ENCODE measurements at regions not wholly inside any gene's neighbourhood (a gene's known extent, or its start where the extent isn't known, plus 50 kb on each side); places are given as distances from the start of the nearest gene placed in this dataset.
A peak's percentile ranks its signal among the peaks of the same experiment; 100 is the strongest.

DNA sequence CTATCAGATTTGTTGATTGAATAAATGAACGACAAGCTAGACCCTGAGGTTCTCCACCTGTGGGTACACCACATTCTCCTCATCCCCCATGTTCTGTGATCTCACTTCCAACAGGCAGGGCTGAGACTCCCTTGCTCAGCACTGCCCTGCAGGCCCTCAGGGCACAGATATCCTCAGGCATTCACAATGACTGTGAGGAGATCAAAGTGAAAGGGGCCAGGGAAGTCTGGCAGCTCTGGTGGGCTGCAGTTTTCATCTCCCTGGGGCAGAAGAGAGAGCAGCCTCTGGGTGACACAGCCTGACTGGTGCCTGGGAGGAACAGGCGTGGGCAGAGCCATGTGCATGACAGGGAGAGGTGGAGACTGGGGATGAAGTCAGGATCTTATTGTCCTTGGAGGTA lies 142.4 kb upstream of the C9orf72 start:
- Histone ChIP-seq H3K27me3 (peaks cover 0 to 18% (median 0%) of the 10 kb centered on the region in 4 donors), H3K4me3 (no peak overlapping the region), H3K4me1 (no peaks in the 10 kb centered on the region), H3K27ac (no peak overlapping the region), H3K36me3 (no peaks in the 10 kb centered on the region), H3K9me3 (no peaks in the 10 kb centered on the region)
- TF ChIP-seq POLR2A (IDR thresholded peaks at IDR 0.05) (no peak), CTCF (IDR thresholded peaks at IDR 0.05) (no peak)
- intact Hi-C loops (cut with DNase I), result no loop called here
- 50 to 80% methylated on average over 1 to 2 of the region's 2 CpGs for WGBS, 2 donors
- DNase-seq, result no peak

DNA sequence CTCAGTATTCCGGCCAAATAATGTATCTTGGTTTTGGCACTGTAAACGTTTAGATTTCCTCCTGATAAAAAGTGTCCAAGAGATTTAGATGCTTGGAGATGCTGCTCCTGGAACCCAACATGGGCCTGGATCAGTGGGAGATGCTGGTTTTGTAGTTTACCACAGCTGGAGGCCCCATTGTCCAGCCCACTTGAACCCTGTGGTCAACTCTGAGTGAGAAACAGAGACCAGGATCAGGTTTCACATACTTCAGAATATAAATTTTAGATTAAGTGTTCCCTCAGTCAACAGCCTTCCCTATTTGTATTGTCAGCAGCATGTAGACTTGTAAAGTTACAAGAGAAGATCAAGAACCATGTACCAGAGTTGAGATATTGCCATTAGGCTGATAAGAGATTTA lies 144.7 kb upstream of the C9orf72 start:
- 67 to 78% methylated on average over 2 of the region's 2 CpGs for WGBS, 2 donors
- DNase-seq, result no peak
- no peaks in the 10 kb centered on the region for H3K36me3 ChIP-seq
- no peak overlapping the region for H3K27ac ChIP-seq
- H3K4me3 ChIP-seq, result no peak overlapping the region
- H3K4me1 ChIP-seq, result no peaks in the 10 kb centered on the region
- H3K27me3 ChIP-seq, result peaks cover 0 to 9% (median 0%) of the 10 kb centered on the region in 4 donors
- intact Hi-C loops (cut with DNase I), result no loop called here
- H3K9me3 ChIP-seq, result no peaks in the 10 kb centered on the region
- no peak for TF ChIP-seq POLR2A (IDR thresholded peaks at IDR 0.05)
- no peak for TF ChIP-seq CTCF (IDR thresholded peaks at IDR 0.05)

DNA sequence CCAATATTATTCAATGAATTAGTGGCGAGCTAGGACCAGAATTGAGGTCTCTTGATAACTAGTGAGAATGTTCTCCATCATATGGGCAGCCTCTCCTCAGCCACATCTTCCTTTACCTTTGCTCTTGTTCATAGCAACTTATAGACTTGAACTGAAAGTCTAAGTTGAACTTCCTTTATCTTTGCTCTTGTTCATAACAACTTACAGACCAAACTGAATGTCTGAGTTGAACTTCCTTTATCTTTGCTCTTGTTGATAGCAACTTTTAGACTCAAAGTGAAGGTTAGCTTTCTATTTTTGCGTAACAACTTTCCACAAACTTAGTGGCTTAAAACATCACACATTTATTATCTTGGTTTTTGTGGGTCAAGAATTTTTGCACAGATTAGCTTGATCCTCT lies 146.4 kb upstream of the C9orf72 start:
- intact Hi-C loops (cut with DNase I), result no loop called here
- WGBS, 2 donors, result 85 to 91% methylated on average over 2 of the region's 2 CpGs

GRCh38 chr9:27722866-27723265 lies 149.6 kb upstream of the C9orf72 start:
- no peaks in the 10 kb centered on the region for H3K9me3 ChIP-seq
- intact Hi-C loops (cut with DNase I), result no loop called here
- H3K4me3 ChIP-seq, result no peak overlapping the region
- no peaks in the 10 kb centered on the region for H3K27me3 ChIP-seq
- H3K36me3 ChIP-seq, result no peaks in the 10 kb centered on the region
- DNase-seq, result no peak
- H3K4me1 ChIP-seq, result peaks cover 0 to 5% (median 0%) of the 10 kb centered on the region in 3 donors
- no peak overlapping the region for H3K27ac ChIP-seq
- no peak for TF ChIP-seq CTCF (IDR thresholded peaks at IDR 0.05)
- no peak for TF ChIP-seq POLR2A (IDR thresholded peaks at IDR 0.05)

More for the DNA sequence above, 146.4 kb upstream of the C9orf72 start:
- H3K27me3 ChIP-seq, result peaks cover 0 to 9% (median 0%) of the 10 kb centered on the region in 4 donors
- TF ChIP-seq POLR2A (IDR thresholded peaks at IDR 0.05) (no peak), CTCF (IDR thresholded peaks at IDR 0.05) (no peak)
- H3K4me1 ChIP-seq, result no peaks in the 10 kb centered on the region
- no peak for DNase-seq
- no peak overlapping the region for H3K4me3 ChIP-seq
- no peaks in the 10 kb centered on the region for H3K9me3 ChIP-seq
- H3K27ac ChIP-seq, result no peak overlapping the region
- H3K36me3 ChIP-seq, result no peaks in the 10 kb centered on the region

DNA sequence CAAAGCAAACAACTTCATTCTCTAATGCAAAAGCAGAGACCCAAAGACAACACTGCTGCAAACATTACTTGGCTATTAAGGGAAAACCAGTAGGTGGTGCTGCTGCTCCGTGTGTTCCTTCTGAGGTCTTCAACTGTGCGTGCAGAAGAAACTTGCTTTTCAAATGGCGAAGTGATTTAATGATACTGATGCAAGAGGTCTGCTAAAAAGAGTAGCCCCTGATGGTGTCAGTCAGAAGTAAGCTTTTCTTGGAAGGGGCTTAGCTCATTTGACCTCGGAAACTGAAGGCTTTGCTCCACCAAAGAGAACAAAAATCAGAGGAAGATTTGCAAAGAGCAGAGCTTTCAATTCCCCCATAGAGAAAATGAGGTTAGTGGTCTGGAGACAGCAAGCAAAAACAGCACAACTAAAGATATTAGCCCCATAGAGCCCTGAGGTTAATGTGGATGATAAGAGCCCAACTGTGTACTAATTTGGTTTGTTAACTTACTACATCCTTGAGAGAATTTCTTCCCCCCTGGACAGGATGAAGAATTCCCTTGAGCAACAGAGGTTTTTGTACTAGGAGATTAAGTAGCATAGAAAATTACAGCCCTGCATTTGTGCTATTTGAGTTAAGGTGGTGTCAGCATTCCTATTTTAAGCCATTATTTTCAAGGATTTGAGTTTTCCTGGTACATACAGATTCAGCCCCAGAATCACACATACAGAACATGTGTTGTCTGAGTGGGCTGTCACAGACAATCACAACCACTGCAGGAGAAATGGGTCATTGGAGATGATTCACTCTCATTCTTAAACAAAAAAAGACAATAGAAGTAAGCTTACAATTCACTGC lies 153.2 kb upstream of the C9orf72 start:
- intact Hi-C loops (cut with DNase I), result no loop called here
- peaks cover 0 to 5% (median 0%) of the 10 kb centered on the region in 3 donors for H3K4me1 ChIP-seq
- no peaks in the 10 kb centered on the region for H3K27me3 ChIP-seq
- H3K9me3 ChIP-seq, result no peaks in the 10 kb centered on the region
- 2 to 3% methylated on average over 4 of the region's 4 CpGs for WGBS, 2 donors
- H3K36me3 ChIP-seq, result no peaks in the 10 kb centered on the region
- H3K4me3 ChIP-seq, result no peak overlapping the region
- no peak for DNase-seq
- no peak overlapping the region for H3K27ac ChIP-seq
- peak in 5 of 6 experiments; percentile 57 to 82 (median 62) for TF ChIP-seq CTCF (IDR thresholded peaks at IDR 0.05)
- TF ChIP-seq POLR2A (IDR thresholded peaks at IDR 0.05), result no peak
